LNCAP (cell line): ENCODE measurements at regions not wholly inside any gene's neighbourhood (a gene's known extent, or its start where the extent isn't known, plus 50 kb on each side); places are given as distances from the start of the nearest gene placed in this dataset.

Experiments used
- CTCF ChIP-seq: fragments of 450-650 bp; IDR thresholded peaks from 2 replicates; pipeline ENCODE4 v1.5.1; 2017; ENCODE audit warnings: mild to moderate bottlenecking

GRCh38 chr2:66822186-66822585 is 387.3 kb downstream of the MEIS1 start:
- TF ChIP-seq CTCF = no peak

- no peak for TF ChIP-seq CTCF
Measured at GRCh38 chr2:66824926-66825325, 390.0 kb downstream of the MEIS1 start.

- no peak for TF ChIP-seq CTCF
Measured at GRCh38 chr2:66827851-66828250, 392.9 kb downstream of the MEIS1 start.

- TF ChIP-seq CTCF = no peak
Measured at GRCh38 chr2:66828876-66829275, 394.0 kb downstream of the MEIS1 start.

- no peak for TF ChIP-seq CTCF
Measured at GRCh38 chr2:66830881-66831280, 396.0 kb downstream of the MEIS1 start.

GRCh38 chr2:66832646-66833435 is 397.9 kb downstream of the MEIS1 start:
- TF ChIP-seq CTCF = no peak

- TF ChIP-seq CTCF = no peak
Measured at GRCh38 chr2:66834859-66835258, 399.9 kb downstream of the MEIS1 start.

GRCh38 chr2:66836851-66837250 is 401.9 kb downstream of the MEIS1 start:
- TF ChIP-seq CTCF = no peak
